Neutrophil (primary cell): ENCODE measurements at regions not wholly inside any gene's neighbourhood (a gene's known extent, or its start where the extent isn't known, plus 50 kb on each side); places are given as distances from the start of the nearest gene placed in this dataset.

ENCODE experiments used
- H3K27ac ChIP-seq: fragments of 200-600 bp; sonication (generic); 2 replicates; pipeline ENCODE4 v1.5.1; 2016; ENCODE audit warnings: mild to moderate bottlenecking, moderate library complexity
- H3K27me3 ChIP-seq: fragments of 200-600 bp; sonication (generic); 2 replicates; pipeline ENCODE4 v1.6.0; 2016; ENCODE audit warnings: mild to moderate bottlenecking
- H3K36me3 ChIP-seq: fragments of 200-600 bp; sonication (generic); 2 replicates; pipeline ENCODE4 v1.5.1; 2017
- H3K4me1 ChIP-seq, 2 experiments: fragments of 200-600 bp in 1 of 2; sonication (generic) in 1 of 2; 1 replicate in 1 of 2; 2 replicates in 1 of 2; pipeline versions ENCODE4 v1.5.1 to v1.6.1; 2013 to 2016; ENCODE audit warnings: low read depth in 1 of 2, low read length in 1 of 2, mild to moderate bottlenecking in 1 of 2, moderate library complexity in 1 of 2; ENCODE audit not compliant: control insufficient read depth in 1 of 2, insufficient read depth in 1 of 2
- H3K4me3 ChIP-seq, 2 experiments: fragments of 200-600 bp in 1 of 2; sonication (generic) in 1 of 2; 1 replicate in 1 of 2; 2 replicates in 1 of 2; pipeline ENCODE4 v1.5.1; 2013 to 2016; ENCODE audit warnings: low read depth in 1 of 2, low read length in 1 of 2, mild to moderate bottlenecking in 1 of 2, moderate library complexity in 1 of 2
- H3K9me3 ChIP-seq: fragments of 200-600 bp; sonication (generic); 2 replicates; pipeline ENCODE4 v1.5.1; 2016
- CTCF ChIP-seq: fragments of 200-600 bp; sonication (generic); IDR thresholded peaks from 2 replicates; pipeline ENCODE4 v1.5.1; 2016; ENCODE audit warnings: antibody characterized with exemption

- TF ChIP-seq CTCF: no peak
- Histone ChIP-seq H3K27ac (no peak overlapping the region), H3K36me3 (no peaks in the 10 kb centered on the region), H3K9me3 (no peaks in the 10 kb centered on the region), H3K4me3 (no peak overlapping the region), H3K27me3 (no peaks in the 10 kb centered on the region), H3K4me1 (no peaks in the 10 kb centered on the region)
These were observed 117.3 kb upstream of the PPP2R2B start for GRCh38 chr5:146995878-146996277.

GRCh38 chr5:147015405-147015804, 136.8 kb upstream of the PPP2R2B start:
- Histone ChIP-seq H3K4me3 (no peak overlapping the region), H3K27ac (no peak overlapping the region), H3K27me3 (no peaks in the 10 kb centered on the region), H3K9me3 (no peaks in the 10 kb centered on the region), H3K36me3 (no peaks in the 10 kb centered on the region), H3K4me1 (no peaks in the 10 kb centered on the region)
- TF ChIP-seq CTCF: no peak

- TF ChIP-seq CTCF: no peak
- Histone ChIP-seq H3K27ac (no peak overlapping the region), H3K27me3 (no peaks in the 10 kb centered on the region), H3K4me1 (no peaks in the 10 kb centered on the region), H3K4me3 (no peak overlapping the region), H3K36me3 (no peaks in the 10 kb centered on the region), H3K9me3 (no peaks in the 10 kb centered on the region)
These were observed 138.6 kb upstream of the PPP2R2B start for GRCh38 chr5:147017191-147017590.

GRCh38 chr5:147017621-147018020, 139.1 kb upstream of the PPP2R2B start:
- no peaks in the 10 kb centered on the region for H3K4me1 ChIP-seq
- H3K36me3 ChIP-seq: no peaks in the 10 kb centered on the region
- no peaks in the 10 kb centered on the region for H3K9me3 ChIP-seq
- H3K27ac ChIP-seq: no peak overlapping the region
- H3K27me3 ChIP-seq: no peaks in the 10 kb centered on the region
- TF ChIP-seq CTCF: no peak
- no peak overlapping the region for H3K4me3 ChIP-seq

- no peak for TF ChIP-seq CTCF
- H3K4me3 ChIP-seq: no peak overlapping the region
- no peaks in the 10 kb centered on the region for H3K4me1 ChIP-seq
- no peaks in the 10 kb centered on the region for H3K27me3 ChIP-seq
- H3K27ac ChIP-seq: no peak overlapping the region
- no peaks in the 10 kb centered on the region for H3K9me3 ChIP-seq
- no peaks in the 10 kb centered on the region for H3K36me3 ChIP-seq
These were observed 140.3 kb upstream of the PPP2R2B start for GRCh38 chr5:147018812-147019211.

DNA sequence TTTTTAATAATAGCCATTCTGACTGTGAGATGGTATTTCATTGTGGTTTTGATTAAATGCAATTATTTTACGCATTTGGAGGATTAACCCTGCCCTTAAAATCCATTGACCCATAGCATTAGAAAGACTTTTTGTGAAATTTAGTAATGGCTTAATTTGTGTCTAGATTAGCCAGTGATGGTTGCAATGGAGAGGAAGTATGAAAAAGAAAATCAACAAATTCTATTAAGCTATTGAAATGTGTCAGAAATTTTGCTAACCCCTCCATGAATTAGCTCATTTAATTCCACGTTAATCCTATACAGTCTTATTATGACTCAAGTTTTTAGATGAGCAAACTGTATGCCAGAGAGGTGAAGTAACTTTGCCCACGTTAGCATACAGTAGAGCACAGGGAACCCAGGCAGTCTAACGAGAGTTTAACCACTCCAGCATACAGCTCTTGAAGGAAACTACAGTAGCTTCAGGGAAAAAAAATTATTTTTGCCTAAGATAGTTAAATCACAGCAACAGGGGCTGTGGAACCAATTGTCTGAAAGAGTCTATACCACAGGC, 158.2 kb upstream of the PPP2R2B start:
- Histone ChIP-seq H3K9me3 (no peaks in the 10 kb centered on the region), H3K4me1 (no peaks in the 10 kb centered on the region), H3K4me3 (no peak overlapping the region), H3K27me3 (no peaks in the 10 kb centered on the region), H3K36me3 (no peaks in the 10 kb centered on the region), H3K27ac (no peak overlapping the region)
- no peak for TF ChIP-seq CTCF
